HEK293T (cell line): ENCODE measurements at regions not wholly inside any gene's neighbourhood (a gene's known extent, or its start where the extent isn't known, plus 50 kb on each side); places are given as distances from the start of the nearest gene placed in this dataset.

Experiments used
- ARNT ChIP-seq: fragments of 450-650 bp; IDR thresholded peaks from 2 replicates; pipeline ENCODE4 v1.6.1; 2017; ENCODE audit warnings: mild to moderate bottlenecking
- BHLHE40 ChIP-seq: fragments of 450-650 bp; IDR thresholded peaks from 2 replicates; pipeline ENCODE4 v1.6.1; 2016; ENCODE audit warnings: mild to moderate bottlenecking, moderate library complexity, borderline replicate concordance
- ELF4 ChIP-seq: fragments of 450-650 bp; IDR thresholded peaks from 2 replicates; pipeline ENCODE4 v1.6.1; 2017; ENCODE audit warnings: antibody characterized with exemption
- FOXA1 ChIP-seq: fragments of 450-650 bp; IDR thresholded peaks from 2 replicates; pipeline ENCODE4 v1.6.1; 2016; ENCODE audit warnings: mild to moderate bottlenecking
- FOXK2 ChIP-seq: fragments of 450-650 bp; IDR thresholded peaks from 2 replicates; pipeline ENCODE4 v1.6.1; 2016; ENCODE audit warnings: mild to moderate bottlenecking
- FOXM1 ChIP-seq: fragments of 450-650 bp; IDR thresholded peaks from 2 replicates; pipeline ENCODE4 v1.6.1; 2017; ENCODE audit warnings: mild to moderate bottlenecking, borderline replicate concordance
- HDGF ChIP-seq: fragments of 450-650 bp; IDR thresholded peaks from 2 replicates; pipeline ENCODE4 v1.6.1; 2017; ENCODE audit warnings: antibody characterized with exemption, borderline replicate concordance
- NFRKB ChIP-seq: fragments of 450-650 bp; IDR thresholded peaks from 2 replicates; pipeline ENCODE4 v1.6.1; 2016; ENCODE audit warnings: mild to moderate bottlenecking, moderate library complexity
- SUZ12 ChIP-seq: fragments of 450-650 bp; IDR thresholded peaks from 2 replicates; pipeline ENCODE4 v1.6.1; 2016; ENCODE audit warnings: mild to moderate bottlenecking
- TARDBP ChIP-seq: fragments of 450-650 bp; IDR thresholded peaks from 2 replicates; pipeline ENCODE4 v1.6.1; 2016
- ZNF384 ChIP-seq: fragments of 450-650 bp; IDR thresholded peaks from 2 replicates; pipeline ENCODE4 v1.6.1; 2016
- TF ChIP-seq, protein P1 (sequence below): fragments of 450-650 bp; IDR thresholded peaks from 2 replicates; pipeline ENCODE4 v1.6.1; 2016

DNA sequence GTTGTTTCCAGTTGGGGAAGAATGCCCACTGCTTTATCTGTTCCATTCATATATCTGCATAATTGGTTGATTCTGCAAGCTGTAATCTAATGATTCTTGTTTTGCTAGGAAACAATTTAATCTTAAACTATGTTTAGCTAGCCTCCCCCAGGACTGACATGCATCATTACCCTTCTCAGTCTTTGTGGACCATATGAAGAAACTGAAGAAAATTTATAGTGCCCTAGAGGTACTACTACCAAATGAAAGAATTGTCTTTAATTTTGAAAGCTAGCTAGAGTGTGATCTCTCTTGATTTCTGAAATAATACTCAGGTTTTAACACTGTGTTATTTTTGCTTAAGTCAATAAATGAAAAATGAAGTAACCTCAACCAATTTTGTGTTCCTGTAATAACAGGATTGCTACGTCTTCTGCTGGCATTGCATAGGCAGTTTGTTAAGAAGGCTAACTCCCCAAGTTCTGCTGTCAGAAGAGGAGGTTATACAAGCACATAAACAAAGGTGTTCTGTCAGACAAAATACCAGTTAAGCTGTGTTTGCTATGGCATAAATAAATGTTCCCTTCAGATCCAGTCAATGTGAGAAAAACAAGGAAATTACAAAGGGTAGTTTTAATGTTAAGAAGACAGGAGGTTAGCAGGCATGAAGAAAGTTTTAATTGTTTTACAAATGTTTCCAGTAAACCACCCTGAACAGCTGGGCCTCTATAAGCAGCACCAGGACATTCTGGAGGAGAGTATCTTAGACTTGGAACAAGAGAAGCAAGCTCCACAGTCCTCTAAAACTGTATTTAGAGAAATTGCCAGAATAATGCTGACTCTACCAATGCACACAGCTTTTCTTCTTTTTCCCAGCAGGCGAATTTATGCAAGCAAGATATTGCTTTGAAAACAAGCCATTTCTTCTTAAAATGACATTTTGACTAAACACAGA, 90.3 kb upstream of the CTTNBP2 start:
- TF ChIP-seq BHLHE40 (no peak), HDGF (no peak), FOXM1 (no peak), FOXK2 (no peak), NFRKB (no peak), SUZ12 (no peak), TARDBP (no peak), ELF4 (no peak), ARNT (no peak), FOXA1 (no peak), ZNF384 (no peak)
- TF ChIP-seq, protein P1, sequence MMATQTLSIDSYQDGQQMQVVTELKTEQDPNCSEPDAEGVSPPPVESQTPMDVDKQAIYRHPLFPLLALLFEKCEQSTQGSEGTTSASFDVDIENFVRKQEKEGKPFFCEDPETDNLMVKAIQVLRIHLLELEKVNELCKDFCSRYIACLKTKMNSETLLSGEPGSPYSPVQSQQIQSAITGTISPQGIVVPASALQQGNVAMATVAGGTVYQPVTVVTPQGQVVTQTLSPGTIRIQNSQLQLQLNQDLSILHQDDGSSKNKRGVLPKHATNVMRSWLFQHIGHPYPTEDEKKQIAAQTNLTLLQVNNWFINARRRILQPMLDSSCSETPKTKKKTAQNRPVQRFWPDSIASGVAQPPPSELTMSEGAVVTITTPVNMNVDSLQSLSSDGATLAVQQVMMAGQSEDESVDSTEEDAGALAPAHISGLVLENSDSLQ, result no peak
